ENCODE measurements at regions not wholly inside any gene's neighbourhood (a gene's known extent, or its start where the extent isn't known, plus 50 kb on each side); places are given as distances from the start of the nearest gene placed in this dataset.

- H3K9me3 ChIP-seq (ENCODE audit: insufficient read depth, low read depth, low read length) = no peaks in the 10 kb centered on the region
- H3K4me2 ChIP-seq (ENCODE audit: low read length) = no peak overlapping the region
- H3K27me3 ChIP-seq (ENCODE audit: insufficient read depth, low read length) = no peaks in the 10 kb centered on the region
- no peak overlapping the region for H2AK5ac ChIP-seq (ENCODE audit: low read length)
- no peak overlapping the region for H3K4ac ChIP-seq (ENCODE audit: low read depth, low read length)
- no peak overlapping the region for H2BK12ac ChIP-seq (ENCODE audit: low read length)
- H2AFZ ChIP-seq (ENCODE audit: insufficient read depth, low read length, poor library complexity) = no peak overlapping the region
- H2BK5ac ChIP-seq (ENCODE audit: low read depth, low read length, poor library complexity) = no peak overlapping the region
- no peak overlapping the region for H2BK120ac ChIP-seq (ENCODE audit: insufficient read depth, low read length, poor library complexity)
- H3K79me2 ChIP-seq (ENCODE audit: control insufficient read depth, insufficient read depth, low read length, poor library complexity) = no peaks in the 10 kb centered on the region
- no peak overlapping the region for H3K9ac ChIP-seq (ENCODE audit: low read length)
- H3K14ac ChIP-seq (ENCODE audit: low read length) = no peak overlapping the region
- H3K27ac ChIP-seq (ENCODE audit: low read depth, low read length) = no peak overlapping the region
- H4K91ac ChIP-seq (ENCODE audit: low read depth, low read length) = no peak overlapping the region
- H3K4me1 ChIP-seq (ENCODE audit: control insufficient read depth in 1 of 2, insufficient read depth in 2 of 2, low read length in 2 of 2) = no peaks in the 10 kb centered on the region
- no peak overlapping the region for H3K4me3 ChIP-seq (ENCODE audit: low read depth, low read length)
- no CpG with 5 or more reads among the region's 5 CpGs for WGBS (ENCODE audit: extremely low coverage, insufficient coverage, insufficient read length)
- H4K8ac ChIP-seq (ENCODE audit: low read depth, low read length) = no peak overlapping the region
- no peak overlapping the region for H3K23ac ChIP-seq (ENCODE audit: low read length)
- no peak for DNase-seq
- H3K18ac ChIP-seq (ENCODE audit: low read length) = no peak overlapping the region
- no peaks in the 10 kb centered on the region for H3K79me1 ChIP-seq (ENCODE audit: low read length)
- H4K12ac ChIP-seq (ENCODE audit: low read depth, low read length) = no peak overlapping the region
- H3K36me3 ChIP-seq (ENCODE audit: control insufficient read depth in 1 of 2, insufficient read depth in 2 of 2, low read length in 2 of 2) = no peaks in the 10 kb centered on the region
Observed at GRCh38 chr3:148095962-148096361, 601.7 kb upstream of the AGTR1 start.

GRCh38 chr3:148100476-148100875, 597.2 kb upstream of the AGTR1 start:
- H3K36me3 ChIP-seq (ENCODE audit: control insufficient read depth in 1 of 2, insufficient read depth in 2 of 2, low read length in 2 of 2) = no peaks in the 10 kb centered on the region
- H4K12ac ChIP-seq (ENCODE audit: low read depth, low read length) = no peak overlapping the region
- H2AK5ac ChIP-seq (ENCODE audit: low read length) = no peak overlapping the region

GRCh38 chr3:148101061-148101460, 596.6 kb upstream of the AGTR1 start:
- Histone ChIP-seq H3K4me2 (ENCODE audit: low read length) (no peak overlapping the region), H3K9ac (ENCODE audit: low read length) (no peak overlapping the region), H2BK12ac (ENCODE audit: low read length) (no peak overlapping the region), H3K79me1 (ENCODE audit: low read length) (no peaks in the 10 kb centered on the region), H3K23ac (ENCODE audit: low read length) (no peak overlapping the region), H2BK120ac (ENCODE audit: insufficient read depth, low read length, poor library complexity) (no peak overlapping the region), H4K12ac (ENCODE audit: low read depth, low read length) (no peak overlapping the region), H3K14ac (ENCODE audit: low read length) (no peak overlapping the region), H2AFZ (ENCODE audit: insufficient read depth, low read length, poor library complexity) (no peak overlapping the region), H2BK5ac (ENCODE audit: low read depth, low read length, poor library complexity) (no peak overlapping the region), H3K27ac (ENCODE audit: low read depth, low read length) (no peak overlapping the region), H4K91ac (ENCODE audit: low read depth, low read length) (no peak overlapping the region), H3K36me3 (ENCODE audit: control insufficient read depth in 1 of 2, insufficient read depth in 2 of 2, low read length in 2 of 2) (no peaks in the 10 kb centered on the region), H3K4me1 (ENCODE audit: control insufficient read depth in 1 of 2, insufficient read depth in 2 of 2, low read length in 2 of 2) (no peaks in the 10 kb centered on the region), H3K27me3 (ENCODE audit: insufficient read depth, low read length) (no peaks in the 10 kb centered on the region), H3K18ac (ENCODE audit: low read length) (no peak overlapping the region), H3K79me2 (ENCODE audit: control insufficient read depth, insufficient read depth, low read length, poor library complexity) (no peaks in the 10 kb centered on the region), H3K4ac (ENCODE audit: low read depth, low read length) (no peak overlapping the region), H3K4me3 (ENCODE audit: low read depth, low read length) (no peak overlapping the region), H4K8ac (ENCODE audit: low read depth, low read length) (no peak overlapping the region), H2AK5ac (ENCODE audit: low read length) (no peak overlapping the region), H3K9me3 (ENCODE audit: insufficient read depth, low read depth, low read length) (no peaks in the 10 kb centered on the region)
- DNase-seq = no peak
- no CpG with 5 or more reads among the region's 1 CpG for WGBS (ENCODE audit: extremely low coverage, insufficient coverage, insufficient read length)

More at GRCh38 chr3:148100476-148100875, 597.2 kb upstream of the AGTR1 start:
- no peak overlapping the region for H3K4ac ChIP-seq (ENCODE audit: low read depth, low read length)
- no peak overlapping the region for H3K23ac ChIP-seq (ENCODE audit: low read length)
- no peak for DNase-seq
- no peak overlapping the region for H2BK120ac ChIP-seq (ENCODE audit: insufficient read depth, low read length, poor library complexity)
- H3K18ac ChIP-seq (ENCODE audit: low read length) = no peak overlapping the region
- no peaks in the 10 kb centered on the region for H3K27me3 ChIP-seq (ENCODE audit: insufficient read depth, low read length)
- no peak overlapping the region for H3K9ac ChIP-seq (ENCODE audit: low read length)
- no peaks in the 10 kb centered on the region for H3K4me1 ChIP-seq (ENCODE audit: control insufficient read depth in 1 of 2, insufficient read depth in 2 of 2, low read length in 2 of 2)
- no peak overlapping the region for H2AFZ ChIP-seq (ENCODE audit: insufficient read depth, low read length, poor library complexity)
- no peak overlapping the region for H4K91ac ChIP-seq (ENCODE audit: low read depth, low read length)
- no peak overlapping the region for H3K4me2 ChIP-seq (ENCODE audit: low read length)
- no peak overlapping the region for H2BK12ac ChIP-seq (ENCODE audit: low read length)
- H3K79me1 ChIP-seq (ENCODE audit: low read length) = no peaks in the 10 kb centered on the region
- no peak overlapping the region for H3K4me3 ChIP-seq (ENCODE audit: low read depth, low read length)
- no peak overlapping the region for H4K8ac ChIP-seq (ENCODE audit: low read depth, low read length)
- no peaks in the 10 kb centered on the region for H3K9me3 ChIP-seq (ENCODE audit: insufficient read depth, low read depth, low read length)
- no peak overlapping the region for H3K27ac ChIP-seq (ENCODE audit: low read depth, low read length)
- H2BK5ac ChIP-seq (ENCODE audit: low read depth, low read length, poor library complexity) = no peak overlapping the region
- no peaks in the 10 kb centered on the region for H3K79me2 ChIP-seq (ENCODE audit: control insufficient read depth, insufficient read depth, low read length, poor library complexity)
- H3K14ac ChIP-seq (ENCODE audit: low read length) = no peak overlapping the region

GRCh38 chr3:148102156-148102555, 595.5 kb upstream of the AGTR1 start:
- Histone ChIP-seq H3K4me2 (ENCODE audit: low read length) (no peak overlapping the region), H3K4me3 (ENCODE audit: low read depth, low read length) (no peak overlapping the region), H2BK12ac (ENCODE audit: low read length) (no peak overlapping the region), H3K14ac (ENCODE audit: low read length) (no peak overlapping the region), H4K8ac (ENCODE audit: low read depth, low read length) (no peak overlapping the region), H2BK5ac (ENCODE audit: low read depth, low read length, poor library complexity) (no peak overlapping the region), H3K9ac (ENCODE audit: low read length) (no peak overlapping the region), H3K27ac (ENCODE audit: low read depth, low read length) (no peak overlapping the region), H2BK120ac (ENCODE audit: insufficient read depth, low read length, poor library complexity) (no peak overlapping the region), H4K91ac (ENCODE audit: low read depth, low read length) (no peak overlapping the region), H3K36me3 (ENCODE audit: control insufficient read depth in 1 of 2, insufficient read depth in 2 of 2, low read length in 2 of 2) (no peaks in the 10 kb centered on the region), H4K12ac (ENCODE audit: low read depth, low read length) (no peak overlapping the region), H3K27me3 (ENCODE audit: insufficient read depth, low read length) (no peaks in the 10 kb centered on the region), H2AK5ac (ENCODE audit: low read length) (no peak overlapping the region), H3K9me3 (ENCODE audit: insufficient read depth, low read depth, low read length) (no peaks in the 10 kb centered on the region), H3K4ac (ENCODE audit: low read depth, low read length) (no peak overlapping the region), H3K79me1 (ENCODE audit: low read length) (no peaks in the 10 kb centered on the region), H3K23ac (ENCODE audit: low read length) (no peak overlapping the region), H3K79me2 (ENCODE audit: control insufficient read depth, insufficient read depth, low read length, poor library complexity) (no peaks in the 10 kb centered on the region), H3K18ac (ENCODE audit: low read length) (no peak overlapping the region), H2AFZ (ENCODE audit: insufficient read depth, low read length, poor library complexity) (no peak overlapping the region), H3K4me1 (ENCODE audit: control insufficient read depth in 1 of 2, insufficient read depth in 2 of 2, low read length in 2 of 2) (no peaks in the 10 kb centered on the region)
- no peak for DNase-seq
- WGBS (ENCODE audit: extremely low coverage, insufficient coverage, insufficient read length) = no CpG with 5 or more reads among the region's 1 CpG

Measured in trophoblast cell (in vitro differentiated cells and primary cell).